ENCODE measurements at regions not wholly inside any gene's neighbourhood (a gene's known extent, or its start where the extent isn't known, plus 50 kb on each side); places are given as distances from the start of the nearest gene placed in this dataset.

GRCh38 chr5:141800617-141801016 lies 77.6 kb downstream of the PCDH1 start:
- Mint-ChIP-seq H3K27me3 (ENCODE audit: insufficient read depth, unreplicated experiment) (peaks cover 2% of the 10 kb centered on the region), H3K4me3 (ENCODE audit: unreplicated experiment) (no peak overlapping the region), H3K4me1 (ENCODE audit: low read depth, unreplicated experiment) (no peaks in the 10 kb centered on the region), H3K36me3 (ENCODE audit: insufficient read depth, unreplicated experiment) (no peaks in the 10 kb centered on the region), H3K27ac (ENCODE audit: unreplicated experiment) (no peak overlapping the region), H3K9me3 (ENCODE audit: unreplicated experiment) (no peaks in the 10 kb centered on the region)
- Histone ChIP-seq H3K36me3 (ENCODE audit: control insufficient read depth, insufficient read depth, low read length) (no peaks in the 10 kb centered on the region), H3K4me3 (ENCODE audit: low read depth, low read length) (no peak overlapping the region), H3K27me3 (replicated peaks; ENCODE audit: control insufficient read depth, insufficient read depth, low read length) (0 out of 2 replicates have a peak, but pooled peaks cover under 1% of the 10 kb centered on the region), H3K4me1 (no peaks in the 10 kb centered on the region), H3K9me3 (no peaks in the 10 kb centered on the region)
- intact Hi-C loops (cut with micrococcal nuclease; ENCODE audit: unreplicated experiment), result no loop called here
- DNase-seq, result no peak
- POLR2A ChIA-PET, result interaction anchor here (0.6 kb wide), 1 partner anchor 123 kb away, joined by 3 read pairs; the partner anchor contains the start of gene DELE1
- BruUV-seq (replicated peaks), result no TSS peak
- no peak for TF ChIP-seq CTCF (IDR thresholded peaks at IDR 0.05; ENCODE audit: insufficient read depth in 1 of 2, low read depth in 1 of 2, low read length in 1 of 2, severe bottlenecking in 1 of 2, unreplicated experiment in 1 of 2)
- CTCF ChIA-PET, result no interaction called here

GRCh38 chr5:141799507-141800167 lies 78.6 kb downstream of the PCDH1 start:
- H3K9me3 ChIP-seq, result no peaks in the 10 kb centered on the region
- Mint-ChIP-seq H3K4me1 (ENCODE audit: low read depth, unreplicated experiment) (no peaks in the 10 kb centered on the region), H3K27me3 (ENCODE audit: insufficient read depth, unreplicated experiment) (peaks cover 2% of the 10 kb centered on the region), H3K4me3 (ENCODE audit: unreplicated experiment) (no peak overlapping the region), H3K9me3 (ENCODE audit: unreplicated experiment) (no peaks in the 10 kb centered on the region), H3K27ac (ENCODE audit: unreplicated experiment) (no peak overlapping the region), H3K36me3 (ENCODE audit: insufficient read depth, unreplicated experiment) (no peaks in the 10 kb centered on the region)
- intact Hi-C loops (cut with micrococcal nuclease; ENCODE audit: unreplicated experiment), result no loop called here
- ChIA-PET CTCF (no interaction called here), POLR2A (no interaction called here)
- no peaks in the 10 kb centered on the region for H3K27me3 ChIP-seq (replicated peaks; ENCODE audit: control insufficient read depth, insufficient read depth, low read length)
- DNase-seq, result no peak
- H3K36me3 ChIP-seq (ENCODE audit: control insufficient read depth, insufficient read depth, low read length), result no peaks in the 10 kb centered on the region
- no peaks in the 10 kb centered on the region for H3K4me1 ChIP-seq
- no TSS peak for BruUV-seq (replicated peaks)
- no peak overlapping the region for H3K4me3 ChIP-seq (ENCODE audit: low read depth, low read length)
- no peak for TF ChIP-seq CTCF (IDR thresholded peaks at IDR 0.05; ENCODE audit: insufficient read depth in 1 of 2, low read depth in 1 of 2, low read length in 1 of 2, severe bottlenecking in 1 of 2, unreplicated experiment in 1 of 2)

GRCh38 chr5:141797425-141797824 lies 80.8 kb downstream of the PCDH1 start:
- no peak for TF ChIP-seq CTCF (IDR thresholded peaks at IDR 0.05; ENCODE audit: insufficient read depth in 1 of 2, low read depth in 1 of 2, low read length in 1 of 2, severe bottlenecking in 1 of 2, unreplicated experiment in 1 of 2)
- Histone ChIP-seq H3K9me3 (no peaks in the 10 kb centered on the region), H3K4me3 (ENCODE audit: low read depth, low read length) (no peak overlapping the region), H3K4me1 (no peaks in the 10 kb centered on the region), H3K36me3 (ENCODE audit: control insufficient read depth, insufficient read depth, low read length) (no peaks in the 10 kb centered on the region; the same call in 1 of the 2 replicates), H3K27me3 (replicated peaks; ENCODE audit: control insufficient read depth, insufficient read depth, low read length) (no peaks in the 10 kb centered on the region)
- Mint-ChIP-seq H3K9me3 (ENCODE audit: unreplicated experiment) (no peaks in the 10 kb centered on the region), H3K4me1 (ENCODE audit: low read depth, unreplicated experiment) (no peaks in the 10 kb centered on the region), H3K4me3 (ENCODE audit: unreplicated experiment) (no peak overlapping the region), H3K27ac (ENCODE audit: unreplicated experiment) (no peak overlapping the region), H3K27me3 (ENCODE audit: insufficient read depth, unreplicated experiment) (no peaks in the 10 kb centered on the region), H3K36me3 (ENCODE audit: insufficient read depth, unreplicated experiment) (no peaks in the 10 kb centered on the region)
- ChIA-PET CTCF (no interaction called here), POLR2A (no interaction called here)
- BruUV-seq (replicated peaks), result no TSS peak
- intact Hi-C loops (cut with micrococcal nuclease; ENCODE audit: unreplicated experiment), result no loop called here
- no peak for DNase-seq
